AG04449 (cell line): ENCODE measurements at regions not wholly inside any gene's neighbourhood (a gene's known extent, or its start where the extent isn't known, plus 50 kb on each side); places are given as distances from the start of the nearest gene placed in this dataset.

ENCODE experiments used
- CTCF ChIA-PET: fragments of 350-600 bp; formaldehyde crosslinking; extraction: SDS; loops from one replicate; lab custom pipeline; 2021; ENCODE audit warnings: antibody characterized with exemption; lab: Yijun Ruan, JAX
- POLR2A ChIA-PET: fragments of 400-600, 350-600 bp; formaldehyde crosslinking; extraction: SDS; loops from one replicate; lab custom pipeline; 2020; ENCODE audit warnings: antibody characterized with exemption, inconsistent platforms; lab: Yijun Ruan, JAX
- DNase-seq: peaks from one replicate; pipeline ENCODE4 v3.0.0-alpha.2; 2010; ENCODE audit warnings: low read depth, low spot score
- H3K4me3 ChIP-seq: 2 replicates; pipeline ENCODE4 v1.5.1; 2011; ENCODE audit warnings: low read depth, mild to moderate bottlenecking, control low read depth, low read length
- TF ChIP-seq, protein P1 (sequence below): IDR thresholded peaks from one replicate; pipeline ENCODE4 v1.5.1; 2011; ENCODE audit warnings: mild to moderate bottlenecking, moderate library complexity, low read length, control low read depth, inconsistent platforms; ENCODE audit not compliant: insufficient read depth; ENCODE audit errors: missing control alignments

DNA sequence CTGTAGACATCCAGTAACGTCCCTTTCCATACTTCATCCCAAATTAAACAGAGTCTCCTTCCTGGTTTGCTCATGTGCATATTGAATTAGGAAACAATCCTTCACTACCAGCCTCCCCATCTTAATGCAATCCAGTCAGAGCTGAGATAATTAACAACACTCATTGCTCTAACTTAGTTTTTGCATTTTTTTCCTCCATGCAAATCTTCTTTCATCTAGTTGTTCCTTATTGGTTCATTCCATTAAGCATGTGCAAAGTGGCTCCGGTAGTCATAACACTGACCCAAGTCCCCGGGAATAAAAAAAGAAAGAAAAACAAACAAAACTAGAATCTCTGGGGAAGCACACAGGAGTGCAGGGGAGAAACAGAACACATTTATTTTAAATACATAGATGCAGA, 1176.1 kb downstream of the GATA3 start:
- CTCF ChIA-PET = no interaction called here

GRCh38 chr10:9234191-9234590, 1179.7 kb downstream of the GATA3 start:
- POLR2A ChIA-PET = no interaction called here
- H3K4me3 ChIP-seq = no peak overlapping the region
- TF ChIP-seq, protein P1, sequence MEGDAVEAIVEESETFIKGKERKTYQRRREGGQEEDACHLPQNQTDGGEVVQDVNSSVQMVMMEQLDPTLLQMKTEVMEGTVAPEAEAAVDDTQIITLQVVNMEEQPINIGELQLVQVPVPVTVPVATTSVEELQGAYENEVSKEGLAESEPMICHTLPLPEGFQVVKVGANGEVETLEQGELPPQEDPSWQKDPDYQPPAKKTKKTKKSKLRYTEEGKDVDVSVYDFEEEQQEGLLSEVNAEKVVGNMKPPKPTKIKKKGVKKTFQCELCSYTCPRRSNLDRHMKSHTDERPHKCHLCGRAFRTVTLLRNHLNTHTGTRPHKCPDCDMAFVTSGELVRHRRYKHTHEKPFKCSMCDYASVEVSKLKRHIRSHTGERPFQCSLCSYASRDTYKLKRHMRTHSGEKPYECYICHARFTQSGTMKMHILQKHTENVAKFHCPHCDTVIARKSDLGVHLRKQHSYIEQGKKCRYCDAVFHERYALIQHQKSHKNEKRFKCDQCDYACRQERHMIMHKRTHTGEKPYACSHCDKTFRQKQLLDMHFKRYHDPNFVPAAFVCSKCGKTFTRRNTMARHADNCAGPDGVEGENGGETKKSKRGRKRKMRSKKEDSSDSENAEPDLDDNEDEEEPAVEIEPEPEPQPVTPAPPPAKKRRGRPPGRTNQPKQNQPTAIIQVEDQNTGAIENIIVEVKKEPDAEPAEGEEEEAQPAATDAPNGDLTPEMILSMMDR = no peak
- CTCF ChIA-PET = no interaction called here
- no peak for DNase-seq

More for the DNA sequence above, 1176.1 kb downstream of the GATA3 start:
- DNase-seq = no peak
- POLR2A ChIA-PET = no interaction called here
- TF ChIP-seq, protein P1 = no peak
- no peak overlapping the region for H3K4me3 ChIP-seq

DNA sequence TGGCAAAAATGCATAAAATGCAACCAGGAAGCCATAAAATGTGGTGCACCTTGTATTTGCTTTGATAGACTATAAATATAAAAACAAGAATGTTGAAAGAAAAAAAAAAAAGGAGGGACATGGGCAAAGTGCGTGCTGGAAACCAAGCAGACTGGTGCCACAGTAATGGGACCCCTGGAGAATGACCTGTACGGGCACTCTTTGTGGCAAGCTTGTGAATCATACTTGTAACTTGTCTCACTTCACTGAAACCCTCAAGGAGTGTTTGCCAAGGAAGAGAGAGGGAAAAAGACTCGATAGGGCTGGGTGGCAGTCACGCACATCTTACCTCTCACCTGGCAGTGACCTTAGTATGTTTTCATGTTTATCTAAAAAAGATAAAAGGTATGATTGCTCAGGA, 1183.6 kb downstream of the GATA3 start:
- DNase-seq = no peak
- ChIA-PET POLR2A (no interaction called here), CTCF (no interaction called here)
- H3K4me3 ChIP-seq = no peak overlapping the region
- TF ChIP-seq, protein P1 = no peak

DNA sequence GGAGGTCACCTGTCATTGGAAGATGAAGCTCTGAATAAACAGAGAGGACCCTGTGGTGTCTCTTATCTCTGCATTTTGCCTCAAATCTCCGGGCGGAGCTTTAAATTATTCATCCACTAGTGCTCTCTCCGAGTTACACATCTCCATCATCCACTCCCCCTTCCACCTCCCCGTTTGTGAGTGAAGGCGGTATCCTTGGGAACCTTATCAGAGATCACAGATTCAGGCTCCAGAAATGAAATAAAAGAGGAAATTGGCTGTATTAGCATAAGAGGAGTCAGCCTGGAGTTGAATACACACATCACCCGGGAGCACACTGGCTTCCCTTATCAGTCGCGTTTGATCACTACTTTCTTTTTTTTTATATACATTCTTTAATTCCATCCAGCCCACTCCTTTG, 1184.8 kb downstream of the GATA3 start:
- DNase-seq = no peak
- no peak overlapping the region for H3K4me3 ChIP-seq
- ChIA-PET POLR2A (no interaction called here), CTCF (interaction anchor here (0.6 kb wide), 1 partner anchor 914 kb away, joined by 3 read pairs; no protein-coding TSS in a partner anchor)
- TF ChIP-seq, protein P1 = no peak

DNA sequence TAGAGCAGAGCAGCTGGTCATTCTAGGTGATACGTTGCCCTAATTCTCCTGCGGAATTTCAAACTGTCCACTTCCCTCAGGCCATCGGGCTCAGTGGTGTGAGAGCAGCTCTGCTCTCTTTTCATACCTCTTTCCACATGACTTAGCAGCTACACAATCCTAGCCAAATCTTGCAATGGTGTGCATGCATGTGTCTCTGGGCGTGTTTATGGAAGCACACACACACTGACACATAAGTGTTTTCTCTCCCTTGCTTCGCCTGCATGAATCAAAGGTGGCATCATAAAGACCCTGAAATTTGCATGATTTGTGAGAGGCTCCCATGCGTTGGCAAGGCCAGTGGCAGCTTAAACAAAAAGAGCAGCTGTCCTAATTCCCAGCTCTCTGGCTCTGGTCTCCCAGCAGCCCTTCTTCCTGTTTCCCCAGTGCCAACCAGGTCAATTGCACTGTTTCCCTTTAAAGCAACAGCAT, 1189.5 kb downstream of the GATA3 start:
- DNase-seq = no peak
- CTCF ChIA-PET = no interaction called here
- TF ChIP-seq, protein P1 = no peak
- no peak overlapping the region for H3K4me3 ChIP-seq
- POLR2A ChIA-PET = no interaction called here

DNA sequence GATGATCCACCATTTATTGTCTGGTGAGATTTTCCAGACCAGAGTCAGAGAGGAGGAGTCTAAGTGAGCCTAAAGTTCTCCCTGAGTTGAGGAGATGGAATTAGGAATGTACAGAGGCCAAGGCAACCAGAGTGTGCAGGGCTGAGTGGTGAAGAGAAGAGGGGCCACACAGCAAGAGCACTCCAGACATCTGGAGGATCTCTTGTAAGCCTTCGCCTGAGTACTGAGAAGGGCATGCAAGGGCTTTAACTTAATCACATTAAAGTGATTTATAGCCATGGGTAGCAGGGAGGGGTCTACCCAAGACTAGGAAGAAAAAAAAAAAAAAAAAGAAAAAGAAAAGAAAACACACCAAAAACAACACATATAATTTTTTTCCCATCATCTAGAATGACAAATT, 1190.4 kb downstream of the GATA3 start:
- POLR2A ChIA-PET = no interaction called here
- no peak for DNase-seq
- no peak overlapping the region for H3K4me3 ChIP-seq
- TF ChIP-seq, protein P1 = no peak
- CTCF ChIA-PET = no interaction called here
